HG03442 (cell line): ENCODE measurements at regions not wholly inside any gene's neighbourhood (a gene's known extent, or its start where the extent isn't known, plus 50 kb on each side); places are given as distances from the start of the nearest gene placed in this dataset.
"Not testable (repeated sequence)": the region's sequence is repeated elsewhere in the genome, so short reads cannot be mapped to it uniquely, and the experiment has no call there.

Source experiments
- ATAC-seq: cut with Tn5 transposase; IDR thresholded peaks from one replicate; pipeline ENCODE4 v1.9.1; 2021; ENCODE audit warnings: mild to moderate bottlenecking, moderate library complexity; ENCODE audit not compliant: unreplicated experiment

GRCh38 chr12:100083308-100083707 lies 59.4 kb downstream of the BLTP3B start:
- no peak for ATAC-seq

DNA sequence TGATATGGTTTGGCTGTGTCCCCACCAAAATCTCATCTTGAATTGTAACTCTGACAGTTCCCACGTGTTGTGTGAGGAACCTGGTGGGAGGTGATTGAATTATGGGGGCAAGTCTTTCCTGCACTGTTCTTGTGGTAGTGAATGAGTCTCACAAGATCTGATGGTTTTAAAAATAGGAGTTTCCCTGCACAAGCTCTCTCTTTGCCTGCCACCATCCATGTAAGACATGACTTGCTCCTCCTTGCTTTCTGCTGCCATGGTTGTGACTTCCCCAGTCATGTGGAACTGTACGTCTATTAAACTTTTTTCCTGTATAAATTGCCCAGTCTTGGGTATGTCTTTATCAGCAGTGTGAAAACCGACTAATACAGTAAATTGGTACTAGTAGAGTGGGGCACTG lies 63.9 kb downstream of the BLTP3B start:
- ATAC-seq, result not testable (repeated sequence)

- ATAC-seq, result no peak
These were observed 65.3 kb downstream of the BLTP3B start for GRCh38 chr12:100077367-100077766.

DNA sequence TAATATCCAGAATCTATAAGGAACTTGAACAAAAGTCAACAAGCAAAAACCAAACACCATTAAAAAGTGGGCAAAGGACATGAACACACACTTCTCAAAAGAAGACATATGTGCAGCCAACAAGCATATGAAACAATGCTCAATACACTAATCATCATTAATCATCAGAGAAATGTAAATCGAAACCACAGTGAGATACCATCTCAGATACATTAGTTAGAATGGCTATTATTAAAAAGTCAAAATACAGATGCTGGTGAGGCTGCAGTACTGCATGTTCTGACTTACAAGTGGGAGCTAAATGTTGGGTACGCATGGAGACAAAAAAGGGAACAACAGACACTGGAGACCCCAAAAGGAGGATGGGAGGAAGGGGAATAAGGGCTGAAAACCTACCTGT lies 67.1 kb downstream of the BLTP3B start:
- no peak for ATAC-seq

- ATAC-seq, result no peak
These were observed 72.9 kb downstream of the BLTP3B start for GRCh38 chr12:100069795-100070194.

DNA sequence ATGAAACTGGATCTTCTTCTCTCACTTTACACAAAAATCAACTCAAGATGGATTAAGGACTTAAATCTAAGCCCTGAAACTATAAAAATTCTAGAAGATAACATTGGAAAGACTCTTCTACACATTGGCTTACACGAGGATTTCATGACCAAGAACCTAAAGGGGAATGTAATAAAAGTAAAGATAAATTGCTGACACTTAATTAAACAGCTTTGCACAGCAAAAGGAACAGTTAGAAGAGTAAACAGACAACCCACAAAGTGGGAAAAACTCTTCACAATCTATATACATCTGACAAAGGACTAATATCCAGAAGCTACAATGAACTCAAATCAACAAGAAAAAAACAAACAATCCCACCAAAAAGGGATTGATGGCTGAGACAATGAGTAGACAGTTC lies 74.4 kb downstream of the BLTP3B start:
- ATAC-seq, result no peak

DNA sequence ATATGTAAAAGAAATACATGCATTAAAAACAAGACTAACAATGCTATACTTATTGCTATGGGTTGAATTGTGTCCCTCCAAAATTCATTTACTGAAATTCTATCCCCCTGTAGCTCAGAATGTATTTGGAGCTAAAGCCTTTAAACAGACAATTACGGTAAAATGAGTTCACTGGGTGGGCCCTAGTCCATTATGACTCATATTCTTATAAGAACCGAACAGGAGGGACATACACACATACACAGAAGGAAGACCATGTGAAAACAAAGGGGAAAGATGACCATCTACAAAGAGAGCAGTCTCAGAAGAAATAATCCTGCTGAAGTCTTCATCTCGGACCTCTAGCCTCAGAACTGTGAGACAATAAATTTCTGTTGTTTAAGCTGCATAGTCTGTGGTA lies 77.1 kb upstream of the ANKS1B start:
- no peak for ATAC-seq

DNA sequence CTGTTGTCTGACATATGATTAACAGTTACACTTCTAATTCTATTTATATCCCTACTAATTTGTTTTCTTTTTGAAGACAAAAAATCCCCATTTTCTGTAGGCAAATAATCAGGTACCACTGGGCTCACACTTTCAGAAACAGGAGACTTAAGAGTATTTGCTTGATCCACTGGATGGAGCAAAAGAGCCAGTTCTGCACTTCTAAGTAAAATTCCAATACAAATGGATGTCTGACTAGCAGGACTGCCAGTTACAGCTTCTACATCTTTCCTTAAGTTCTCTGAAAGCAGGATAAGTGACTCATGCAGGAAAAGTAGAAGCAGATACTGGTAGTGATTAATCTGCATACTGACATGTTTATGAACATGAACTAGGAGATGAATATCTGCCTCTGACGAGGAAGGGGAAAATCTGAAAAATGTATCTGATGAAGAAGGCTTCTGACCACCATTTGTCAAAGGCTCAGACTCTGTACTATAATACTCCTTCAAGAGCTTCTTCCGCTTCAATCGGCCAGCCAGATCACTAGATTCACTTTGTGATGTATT lies 73.8 kb upstream of the ANKS1B start:
- ATAC-seq, result peak; percentile 68

DNA sequence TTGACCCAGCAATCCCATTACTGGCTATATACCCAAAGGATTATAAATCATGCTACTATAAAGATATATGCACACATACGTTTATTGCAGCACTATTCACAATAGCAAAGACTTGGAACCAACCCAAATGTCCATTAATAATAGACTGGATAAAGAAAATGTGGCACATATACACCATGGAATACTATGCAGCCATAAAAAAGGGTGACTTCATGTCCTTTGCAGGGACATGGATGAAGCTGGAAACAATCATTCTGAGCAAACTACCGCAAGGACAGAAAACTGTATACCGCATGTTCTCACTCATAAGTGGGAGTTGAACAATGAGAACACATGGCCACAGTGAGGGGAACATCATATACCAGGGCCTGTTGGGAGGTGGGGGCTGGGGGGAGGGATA lies 61.5 kb upstream of the ANKS1B start:
- not testable (repeated sequence) for ATAC-seq

- no peak for ATAC-seq
These were observed 59.5 kb upstream of the ANKS1B start for GRCh38 chr12:100044266-100044665.

DNA sequence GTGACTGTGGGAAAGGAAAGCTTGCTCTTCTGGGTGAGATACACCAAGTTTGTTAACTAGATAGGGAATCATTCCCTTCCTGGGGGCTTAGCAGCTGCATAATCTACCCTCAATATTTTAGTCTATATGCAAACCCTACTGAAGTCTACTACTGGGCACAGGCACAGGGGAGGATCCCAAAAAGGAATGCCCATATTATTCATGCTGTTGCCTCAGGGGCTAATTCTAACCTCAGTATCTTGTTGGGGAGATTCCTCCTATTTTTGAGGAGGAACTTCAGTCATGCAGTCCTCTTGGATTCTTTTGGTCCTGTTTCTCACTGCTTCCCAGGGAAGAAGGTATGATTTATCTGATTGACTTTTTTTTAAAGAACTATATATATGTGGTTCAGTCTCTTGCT lies 58.9 kb upstream of the ANKS1B start:
- no peak for ATAC-seq
